ENCODE measurements at regions not wholly inside any gene's neighbourhood (a gene's known extent, or its start where the extent isn't known, plus 50 kb on each side); places are given as distances from the start of the nearest gene placed in this dataset.
A peak's percentile ranks its signal among the peaks of the same experiment; 100 is the strongest.

- DNase-seq = no peak
Observed at GRCh38 chr15:81507831-81508230, 133.8 kb upstream of the TMC3 start.

DNA sequence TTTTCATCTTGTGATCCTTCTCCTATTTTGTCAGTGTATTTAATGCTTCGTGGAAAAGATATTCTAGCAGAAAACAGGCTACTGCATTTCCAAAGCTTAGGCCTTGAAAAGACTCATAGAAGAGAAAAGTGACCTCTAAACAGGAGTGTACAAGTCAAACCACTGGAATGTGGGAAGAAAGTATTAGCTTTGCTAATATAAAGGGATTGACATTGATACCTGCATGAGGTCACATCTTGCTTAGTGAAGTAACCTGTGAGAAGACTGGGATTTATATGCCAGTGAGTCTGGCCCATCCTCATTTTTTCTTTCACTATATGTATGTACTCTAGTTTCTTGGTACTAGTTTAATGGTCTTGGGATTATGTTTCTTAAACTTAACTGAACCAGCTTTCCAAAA lies 132.9 kb upstream of the TMC3 start:
- no peak for DNase-seq

- no peak for DNase-seq
Observed at GRCh38 chr15:81506071-81506470, 132.1 kb upstream of the TMC3 start.

GRCh38 chr15:81504170-81504905 lies 130.3 kb upstream of the TMC3 start:
- DNase-seq = no peak

- no peak for DNase-seq
Observed at GRCh38 chr15:81502439-81502838, 128.4 kb upstream of the TMC3 start.

DNA sequence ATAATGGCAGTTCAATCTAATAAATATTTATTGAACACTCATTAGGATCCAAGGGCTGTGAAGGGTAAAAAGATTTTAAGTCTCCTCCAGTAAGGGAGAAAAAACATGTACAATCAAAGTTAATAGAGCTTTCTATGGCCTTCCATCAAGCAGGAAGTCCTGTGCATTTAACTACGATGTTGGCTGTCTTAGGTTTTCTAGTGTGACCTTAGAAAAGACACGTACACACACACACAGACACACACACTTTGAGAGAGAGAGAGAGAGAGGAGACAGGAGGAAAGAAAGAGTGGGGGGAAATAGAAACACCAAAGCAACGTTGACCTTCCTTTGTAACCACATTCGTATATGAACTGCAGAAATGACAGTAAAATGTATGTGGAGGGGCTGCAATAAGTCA lies 126.1 kb upstream of the TMC3 start:
- DNase-seq = no peak

- DNase-seq = no peak
Observed at GRCh38 chr15:81498294-81498693, 124.3 kb upstream of the TMC3 start.

GRCh38 chr15:81497238-81497637 lies 123.2 kb upstream of the TMC3 start:
- DNase-seq = no peak

DNA sequence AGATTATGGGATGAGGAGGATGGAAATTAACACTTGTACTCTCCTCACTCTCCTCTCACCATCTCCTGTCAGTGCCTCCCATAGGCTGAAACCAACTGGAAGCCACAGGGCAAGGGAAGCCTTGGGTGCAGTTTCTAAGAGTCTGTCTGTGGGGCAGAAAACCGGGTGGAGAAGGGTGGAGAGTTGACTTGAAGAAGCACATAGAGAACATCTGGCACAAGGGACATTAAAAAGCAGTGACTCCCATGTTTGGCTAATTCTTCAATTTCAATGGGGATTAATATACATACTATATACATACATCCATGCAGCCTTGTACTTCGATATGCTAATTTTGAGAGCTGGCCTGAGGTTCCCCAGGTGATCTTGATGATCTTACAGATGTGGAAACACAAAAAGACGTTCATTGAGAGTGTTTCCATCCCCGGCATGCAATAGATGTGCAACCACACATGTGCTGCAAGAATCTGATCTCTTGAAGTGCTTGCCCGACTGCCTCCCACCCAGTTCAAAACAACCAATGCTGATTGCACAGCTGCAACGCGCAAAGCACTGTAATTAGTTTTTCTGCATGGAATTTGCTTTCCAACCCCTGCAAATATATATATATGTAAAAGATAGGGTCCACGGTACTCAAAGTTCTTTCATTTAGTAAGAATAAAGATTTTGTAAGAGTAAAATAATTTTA lies 121.9 kb upstream of the TMC3 start:
- DNase-seq = no peak

DNA sequence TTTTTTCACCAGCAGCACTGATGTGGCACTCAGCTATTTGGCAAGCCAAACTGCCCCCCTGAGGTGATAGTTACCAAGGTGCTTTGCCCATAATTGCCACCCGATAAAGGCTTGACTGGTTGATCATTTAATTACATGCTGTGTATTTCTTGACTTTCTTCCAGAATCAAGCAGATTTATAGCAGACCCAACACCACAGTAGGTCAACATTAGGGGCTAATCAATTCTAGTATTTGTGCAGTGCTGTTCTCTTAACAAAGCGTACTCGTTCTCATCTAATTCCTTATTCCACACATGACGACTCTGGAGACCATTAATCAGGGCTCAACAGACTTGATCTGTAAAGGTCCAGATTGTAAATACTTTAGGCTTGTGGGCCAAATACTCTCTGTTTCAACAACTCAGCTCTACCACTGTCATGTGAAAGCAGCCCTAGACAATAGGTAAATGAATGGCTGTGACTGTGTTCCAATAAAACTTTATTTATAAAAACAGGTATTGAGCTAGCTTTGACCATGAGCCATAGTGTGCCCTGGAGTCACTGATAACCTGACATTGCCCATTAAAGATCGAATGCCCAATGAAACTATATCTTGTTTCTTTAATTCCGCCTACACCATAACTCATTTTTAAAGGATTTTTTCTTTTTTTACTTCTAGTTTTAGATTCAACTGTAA lies 119.1 kb upstream of the TMC3 start:
- DNase-seq = peak; percentile 65

DNA sequence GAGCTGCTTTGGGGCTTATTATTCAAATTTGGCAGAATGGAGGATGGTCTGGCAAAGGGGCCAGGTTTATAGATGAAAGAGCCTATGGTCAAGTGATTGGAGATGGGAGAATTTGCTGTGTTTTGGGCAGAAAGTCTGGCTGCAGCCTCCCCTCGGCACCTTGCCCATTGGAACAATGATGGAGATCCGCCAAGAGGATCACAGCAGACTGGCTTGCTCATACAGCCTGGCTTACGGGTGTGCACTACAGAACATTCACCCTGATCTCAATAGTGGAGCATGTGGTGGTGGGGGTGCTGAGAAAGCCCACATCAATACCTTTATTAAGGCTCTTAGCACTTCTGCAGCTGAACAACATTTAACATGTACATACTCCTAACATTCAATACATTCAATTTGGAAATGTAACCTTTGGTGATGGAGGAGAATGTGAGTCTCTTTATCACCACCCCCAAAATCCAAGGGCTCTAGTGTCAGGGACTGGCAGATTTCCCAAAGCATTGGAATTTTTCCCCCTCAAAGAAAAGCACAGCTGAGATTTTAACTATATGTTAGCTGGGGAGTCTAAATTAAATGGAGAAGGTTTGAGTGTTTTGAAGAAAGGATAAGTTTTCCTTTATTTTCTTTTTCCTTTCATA lies 118.4 kb upstream of the TMC3 start:
- peak; percentile 38 for DNase-seq

DNA sequence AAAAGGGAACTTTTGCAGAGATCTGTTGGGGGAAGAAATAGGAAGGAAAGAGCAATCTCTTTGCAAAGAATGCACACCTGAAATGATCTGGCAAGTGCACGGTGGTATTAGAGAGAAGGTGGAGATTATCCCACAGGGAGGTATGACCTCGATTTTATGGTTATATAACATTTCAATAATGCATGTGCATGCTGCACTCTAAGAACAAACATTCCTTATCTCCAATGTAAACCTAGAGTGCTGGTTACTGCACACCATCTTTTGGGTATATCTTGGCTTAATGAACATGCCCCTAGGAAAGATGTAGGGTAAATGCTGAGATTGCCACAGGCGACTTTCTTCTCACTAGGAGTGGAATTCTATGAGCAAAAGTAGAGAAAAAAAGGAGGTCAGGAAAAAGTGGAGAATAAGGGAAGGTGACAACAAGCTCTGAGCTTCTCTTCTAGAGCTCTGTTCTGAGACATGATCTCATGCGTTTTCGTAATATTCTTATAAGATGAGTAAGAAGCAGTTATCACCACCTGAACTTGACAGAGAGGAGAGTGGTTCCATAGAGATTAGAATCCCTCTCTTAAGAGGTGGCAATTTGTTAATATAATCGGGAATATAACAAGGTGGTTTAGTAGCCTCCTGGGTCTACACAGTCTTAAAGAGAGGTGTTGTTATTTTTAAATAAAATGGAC lies 117.5 kb upstream of the TMC3 start:
- DNase-seq = peak; percentile 9

DNA sequence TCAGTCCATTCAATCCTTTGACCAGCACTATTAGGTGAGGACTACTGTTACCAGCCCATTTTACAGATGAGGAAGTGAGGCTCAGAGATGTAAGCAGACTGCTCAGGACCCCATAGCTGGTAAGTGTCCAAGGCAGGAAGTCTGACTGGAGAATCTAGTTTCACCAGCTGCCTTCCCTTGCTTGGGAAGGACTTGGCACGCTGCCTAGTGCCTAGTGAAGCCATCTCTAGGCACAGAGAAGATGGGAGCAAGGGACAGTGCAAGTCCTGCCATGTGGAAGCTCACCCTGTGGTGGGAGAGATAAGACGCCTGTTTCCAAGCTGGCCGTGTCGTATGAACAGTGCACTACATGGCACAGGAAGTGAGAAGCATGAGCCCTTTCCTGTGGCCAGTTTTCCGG lies 111.8 kb upstream of the TMC3 start:
- DNase-seq = no peak

DNA sequence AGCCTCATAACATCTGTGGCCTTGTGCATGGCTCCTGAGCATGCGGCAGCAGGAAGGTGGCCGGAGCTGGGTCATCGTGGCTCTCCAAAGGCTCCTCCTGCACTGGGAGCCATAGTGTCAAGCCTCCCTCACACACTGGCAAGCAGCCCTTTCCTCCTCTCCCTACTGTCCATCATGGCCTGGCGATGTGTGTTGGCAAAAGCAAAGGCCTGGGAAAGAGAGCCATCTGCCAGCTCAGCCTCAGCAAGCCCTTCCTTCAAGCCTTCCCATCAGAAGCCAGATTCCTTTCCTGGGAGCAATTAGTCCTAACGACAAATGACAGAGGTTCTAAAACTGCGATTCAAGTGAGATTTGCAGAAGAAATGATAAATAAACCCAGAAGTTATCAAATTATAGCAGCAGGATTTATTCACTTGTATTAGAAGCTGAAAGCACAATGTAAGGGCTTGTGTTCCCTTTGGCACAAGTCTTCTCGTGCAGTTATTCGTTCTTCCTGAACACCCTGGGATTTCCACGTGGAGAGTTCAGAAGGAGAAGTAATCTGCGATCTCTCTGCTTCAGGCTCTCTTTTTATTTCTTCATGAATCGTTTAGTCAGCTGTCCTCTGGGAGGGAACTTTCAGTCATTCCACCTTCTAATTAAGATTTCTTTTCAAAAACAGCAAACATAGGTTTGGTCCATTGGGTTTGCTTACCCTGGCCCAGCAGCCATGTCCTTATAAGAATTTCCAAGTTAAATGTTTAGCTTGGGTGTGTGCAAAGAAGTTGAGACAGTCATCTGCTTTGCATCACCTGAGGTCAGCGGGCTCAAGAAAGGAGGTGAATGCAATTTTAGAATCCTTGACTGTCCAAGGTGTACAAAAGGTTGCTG lies 110.3 kb upstream of the TMC3 start:
- DNase-seq = no peak

GRCh38 chr15:81483496-81483895 lies 109.5 kb upstream of the TMC3 start:
- no peak for DNase-seq

GRCh38 chr15:81481346-81481745 lies 107.3 kb upstream of the TMC3 start:
- no peak for DNase-seq

- peak; percentile 25 for DNase-seq
Observed at GRCh38 chr15:81480645-81481053, 106.6 kb upstream of the TMC3 start.

DNA sequence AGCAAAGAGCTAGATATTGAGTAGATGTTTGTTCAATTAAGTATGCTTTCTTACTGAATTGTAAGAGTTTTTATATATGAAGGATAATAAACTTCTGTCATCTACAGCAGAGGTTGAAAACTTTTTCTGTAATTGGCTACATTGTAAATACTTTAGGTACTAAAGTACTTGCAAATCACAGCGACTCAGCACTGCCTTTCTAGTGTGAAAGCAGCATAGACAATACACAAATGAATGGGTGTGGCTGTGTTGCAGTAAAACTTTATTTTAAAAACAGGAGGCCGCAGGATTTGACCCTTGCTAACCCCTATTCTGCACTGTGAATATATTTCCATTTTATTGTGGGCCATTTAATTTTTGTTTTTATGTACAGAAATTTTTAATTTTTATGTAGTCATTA lies 104.3 kb upstream of the TMC3 start:
- no peak for DNase-seq

GRCh38 chr15:81475926-81476325 lies 101.9 kb upstream of the TMC3 start:
- DNase-seq = no peak

DNA sequence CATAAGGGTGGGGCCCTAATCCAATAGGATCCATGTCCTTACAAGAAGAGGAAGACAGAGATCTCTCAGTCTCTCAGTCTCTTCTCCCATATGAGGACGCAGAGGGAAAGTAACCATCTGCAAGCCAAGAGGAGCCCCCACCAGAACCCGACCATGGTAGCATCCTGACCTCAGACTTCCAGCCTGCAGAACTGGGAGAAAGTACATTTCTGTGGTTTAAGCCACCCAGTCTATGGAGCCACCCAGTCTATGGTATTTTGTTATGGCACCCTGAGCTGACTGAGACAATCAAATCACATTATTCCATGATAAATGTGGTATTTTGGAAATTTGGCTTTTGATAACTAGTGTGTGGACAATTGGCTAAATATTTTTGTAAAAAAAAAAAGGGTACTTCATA lies 101.5 kb upstream of the TMC3 start:
- DNase-seq = no peak

GRCh38 chr15:81473946-81474345 lies 99.9 kb upstream of the TMC3 start:
- DNase-seq = no peak

DNA sequence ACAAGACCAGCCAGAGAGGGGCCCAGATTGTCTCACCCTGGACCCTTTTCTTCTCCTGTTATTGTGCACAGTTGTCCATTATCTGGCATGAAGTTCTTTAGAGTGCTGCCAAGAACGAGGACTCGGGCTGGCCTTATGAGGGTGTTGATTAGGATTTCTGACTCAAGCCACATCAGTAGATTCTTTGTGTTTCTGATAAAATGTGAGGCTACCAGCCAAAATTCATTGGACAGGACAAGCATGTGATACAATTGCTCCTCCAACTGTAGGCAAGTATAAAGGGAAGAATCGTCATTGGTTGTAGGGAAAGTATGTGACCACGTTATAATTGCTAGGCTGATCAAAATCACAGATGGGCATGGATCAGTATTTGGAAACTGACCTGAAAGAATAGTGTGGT lies 99.2 kb upstream of the TMC3 start:
- no peak for DNase-seq

Data from NCI-H2081 treated with DMSO at 0.1 percent for 48 hours (cell line).